ENCODE measurements at regions not wholly inside any gene's neighbourhood (a gene's known extent, or its start where the extent isn't known, plus 50 kb on each side); places are given as distances from the start of the nearest gene placed in this dataset.

DNA sequence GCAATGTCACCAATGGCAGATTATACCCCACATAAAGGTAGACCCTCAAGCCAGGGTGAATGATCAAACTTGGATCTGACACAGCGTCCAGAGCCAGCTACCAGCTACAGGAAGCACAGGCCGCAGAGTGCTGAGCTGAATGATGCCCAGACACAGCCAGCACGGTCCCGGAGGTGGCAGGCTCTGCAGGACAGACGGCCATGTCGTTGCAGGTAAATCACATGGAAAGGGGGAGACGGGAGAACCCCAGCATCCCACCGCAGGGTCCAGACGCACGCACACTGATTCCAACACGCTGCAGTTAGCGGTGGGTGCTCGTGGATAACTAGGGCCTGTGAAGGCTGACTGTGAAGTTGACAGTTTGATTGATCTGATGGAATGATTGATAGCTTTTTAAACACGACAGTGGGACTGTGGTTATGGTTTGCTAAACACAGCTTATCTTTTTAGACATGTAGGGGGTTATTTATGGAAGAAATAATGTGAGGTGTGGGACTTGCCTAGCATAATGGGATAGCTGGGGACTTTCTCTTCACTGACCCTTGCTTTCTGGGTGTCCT, 228.5 kb downstream of the ERMARD start:
- no peak for DNase-seq (ENCODE audit: low read depth)
- no peak for TF ChIP-seq MYC (IDR thresholded peaks at IDR 0.05; ENCODE audit: low read depth, low read length)
- TF ChIP-seq, protein P1, sequence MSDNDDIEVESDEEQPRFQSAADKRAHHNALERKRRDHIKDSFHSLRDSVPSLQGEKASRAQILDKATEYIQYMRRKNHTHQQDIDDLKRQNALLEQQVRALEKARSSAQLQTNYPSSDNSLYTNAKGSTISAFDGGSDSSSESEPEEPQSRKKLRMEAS (IDR thresholded peaks at IDR 0.05; ENCODE audit: low read depth, low read length) = no peak
- no peak for TF ChIP-seq POLR2A (IDR thresholded peaks at IDR 0.05; ENCODE audit: extremely low read depth, insufficient read length)
- TF ChIP-seq, protein P2, sequence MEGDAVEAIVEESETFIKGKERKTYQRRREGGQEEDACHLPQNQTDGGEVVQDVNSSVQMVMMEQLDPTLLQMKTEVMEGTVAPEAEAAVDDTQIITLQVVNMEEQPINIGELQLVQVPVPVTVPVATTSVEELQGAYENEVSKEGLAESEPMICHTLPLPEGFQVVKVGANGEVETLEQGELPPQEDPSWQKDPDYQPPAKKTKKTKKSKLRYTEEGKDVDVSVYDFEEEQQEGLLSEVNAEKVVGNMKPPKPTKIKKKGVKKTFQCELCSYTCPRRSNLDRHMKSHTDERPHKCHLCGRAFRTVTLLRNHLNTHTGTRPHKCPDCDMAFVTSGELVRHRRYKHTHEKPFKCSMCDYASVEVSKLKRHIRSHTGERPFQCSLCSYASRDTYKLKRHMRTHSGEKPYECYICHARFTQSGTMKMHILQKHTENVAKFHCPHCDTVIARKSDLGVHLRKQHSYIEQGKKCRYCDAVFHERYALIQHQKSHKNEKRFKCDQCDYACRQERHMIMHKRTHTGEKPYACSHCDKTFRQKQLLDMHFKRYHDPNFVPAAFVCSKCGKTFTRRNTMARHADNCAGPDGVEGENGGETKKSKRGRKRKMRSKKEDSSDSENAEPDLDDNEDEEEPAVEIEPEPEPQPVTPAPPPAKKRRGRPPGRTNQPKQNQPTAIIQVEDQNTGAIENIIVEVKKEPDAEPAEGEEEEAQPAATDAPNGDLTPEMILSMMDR (IDR thresholded peaks at IDR 0.05; ENCODE audit: low read depth, low read length) = no peak
- H3K4me3 ChIP-seq (ENCODE audit: low read depth, low read length) = no peak overlapping the region

DNA sequence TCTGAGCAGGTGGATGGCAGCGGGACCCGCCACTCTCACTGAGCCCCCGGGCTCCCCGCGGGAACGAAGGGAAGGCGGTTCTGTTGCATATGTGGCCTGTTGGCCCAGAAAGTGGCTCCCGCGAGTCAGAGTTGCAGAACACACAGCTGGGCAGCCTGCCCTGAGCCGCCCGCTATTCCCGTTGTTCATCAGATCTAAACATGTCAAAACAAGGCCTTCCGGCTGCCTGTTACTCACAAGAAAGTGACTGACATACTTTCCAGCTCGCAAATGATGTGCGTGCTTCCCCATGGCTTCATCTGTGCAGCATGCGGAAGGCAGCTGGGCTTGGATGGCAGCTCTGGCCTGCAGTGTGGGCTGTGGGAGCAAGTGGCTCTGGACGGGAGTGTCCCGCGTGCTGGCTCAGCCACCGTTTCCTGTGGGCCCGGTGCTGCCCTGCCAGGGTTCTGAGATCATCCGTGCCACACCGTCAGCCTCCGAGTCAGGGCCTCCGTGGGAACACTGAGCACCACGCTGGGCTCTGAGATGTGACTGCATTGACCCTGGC, 227.3 kb downstream of the ERMARD start:
- TF ChIP-seq, protein P1 (IDR thresholded peaks at IDR 0.05; ENCODE audit: low read depth, low read length) = no peak
- no peak for TF ChIP-seq POLR2A (IDR thresholded peaks at IDR 0.05; ENCODE audit: extremely low read depth, insufficient read length)
- DNase-seq (ENCODE audit: low read depth) = no peak
- H3K4me3 ChIP-seq (ENCODE audit: low read depth, low read length) = no peak overlapping the region

DNA sequence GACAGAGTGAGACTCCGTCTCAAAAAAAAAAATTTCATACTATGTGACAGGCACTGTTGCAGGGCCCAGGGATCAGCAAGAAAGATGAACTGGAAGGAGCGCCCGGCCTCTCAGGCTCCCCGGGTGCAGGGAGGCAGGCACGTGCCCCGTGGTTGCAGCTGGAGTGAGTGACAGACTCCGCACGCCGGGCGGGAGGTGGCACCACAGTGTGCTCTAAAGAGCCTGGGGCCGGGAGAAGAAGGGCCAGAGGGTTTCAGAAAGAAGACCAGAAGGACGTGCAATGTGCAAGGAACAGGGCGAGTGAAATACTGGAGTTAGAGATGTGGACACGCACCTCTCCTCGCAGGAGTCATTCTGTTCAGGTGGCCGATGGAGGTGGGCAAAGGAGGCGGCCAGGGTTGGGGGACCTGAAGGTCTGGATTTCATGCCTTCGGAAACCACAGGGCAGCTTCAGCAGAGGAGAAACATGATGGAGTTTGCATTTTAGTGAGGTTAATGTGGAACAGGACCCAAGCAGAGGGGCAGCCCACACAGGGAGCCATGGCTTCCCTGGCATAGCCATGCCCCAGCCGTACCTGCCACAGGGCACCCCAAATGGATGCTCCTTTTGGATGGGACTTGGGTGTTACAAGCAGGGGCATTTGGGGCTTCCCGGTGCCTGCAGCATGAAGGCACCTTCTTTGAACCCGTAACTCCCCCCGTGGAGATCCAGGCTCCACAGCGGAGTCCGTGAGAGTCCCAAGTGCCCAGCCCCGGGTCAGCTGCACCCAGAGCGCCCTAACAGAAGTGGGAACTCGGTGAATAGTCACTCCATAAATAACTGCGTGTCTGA, 226.2 kb downstream of the ERMARD start:
- peak; percentile 25 for DNase-seq (ENCODE audit: low read depth)
- H3K4me3 ChIP-seq (ENCODE audit: low read depth, low read length) = no peak overlapping the region
- TF ChIP-seq, protein P1 (IDR thresholded peaks at IDR 0.05; ENCODE audit: low read depth, low read length) = no peak
- TF ChIP-seq, protein P2 (IDR thresholded peaks at IDR 0.05; ENCODE audit: low read depth, low read length) = no peak
- TF ChIP-seq MYC (IDR thresholded peaks at IDR 0.05; ENCODE audit: low read depth, low read length) (no peak), POLR2A (IDR thresholded peaks at IDR 0.05; ENCODE audit: extremely low read depth, insufficient read length) (no peak)

DNA sequence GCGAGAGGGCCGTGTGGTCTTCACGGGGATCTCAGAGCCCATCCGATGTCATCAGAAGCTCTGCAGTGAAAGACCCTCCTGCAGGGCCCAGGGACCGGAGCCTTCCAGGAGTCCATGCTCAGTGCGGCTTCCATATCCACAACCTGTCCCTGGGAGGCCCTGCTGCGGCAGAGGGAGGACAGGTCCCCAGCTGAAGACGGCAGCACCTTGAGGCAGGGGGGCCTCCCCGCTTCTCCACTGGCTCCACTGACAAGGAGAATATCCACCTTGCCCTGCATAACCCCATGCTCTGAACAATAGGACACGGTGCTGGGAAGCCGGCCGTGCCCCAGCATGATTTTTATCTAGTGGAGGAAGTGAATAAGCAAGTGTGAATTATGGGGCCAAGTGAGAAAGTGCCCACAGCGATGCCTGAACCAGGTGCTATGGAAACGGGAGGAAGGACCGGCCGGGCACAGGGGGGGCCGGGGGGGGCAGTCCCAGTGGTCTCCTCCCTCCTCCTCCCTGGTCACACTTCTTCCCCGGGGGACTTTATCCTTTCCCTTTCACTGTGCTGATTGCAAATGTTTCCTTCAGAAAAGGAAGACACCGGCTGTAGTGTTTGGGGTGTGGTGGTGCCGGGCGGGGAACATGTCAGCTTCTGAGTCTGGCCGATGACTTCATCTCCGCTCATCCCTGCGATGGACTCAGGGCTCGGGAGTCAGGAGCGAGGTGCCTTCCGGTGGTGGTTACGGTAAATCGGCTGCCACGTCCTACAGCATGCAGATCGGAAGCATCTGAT, 225.1 kb downstream of the ERMARD start:
- TF ChIP-seq MYC (IDR thresholded peaks at IDR 0.05; ENCODE audit: low read depth, low read length) (no peak), POLR2A (IDR thresholded peaks at IDR 0.05; ENCODE audit: extremely low read depth, insufficient read length) (no peak)
- TF ChIP-seq, protein P1 (IDR thresholded peaks at IDR 0.05; ENCODE audit: low read depth, low read length) = no peak
- TF ChIP-seq, protein P2 (IDR thresholded peaks at IDR 0.05; ENCODE audit: low read depth, low read length) = no peak
- peak; percentile 41 for DNase-seq (ENCODE audit: low read depth)
- no peak overlapping the region for H3K4me3 ChIP-seq (ENCODE audit: low read depth, low read length)

DNA sequence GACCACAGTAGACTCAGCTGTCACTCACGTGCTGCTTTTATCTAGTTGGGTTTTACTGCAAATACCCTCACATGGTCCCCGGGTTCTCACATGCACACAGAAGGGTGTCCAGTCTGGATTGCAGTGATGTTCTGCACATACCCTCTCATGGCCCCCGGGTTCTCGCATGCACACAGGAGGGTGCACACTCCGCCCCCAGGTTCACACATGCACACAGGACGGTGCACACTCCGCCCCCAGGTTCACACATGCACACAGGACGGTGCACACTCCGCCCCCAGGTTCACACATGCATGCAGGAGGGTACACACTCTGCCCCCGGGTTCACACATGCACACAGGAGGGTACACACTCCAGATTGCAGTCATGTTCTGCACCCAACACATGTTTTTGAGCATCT, 224.3 kb downstream of the ERMARD start:
- no peak for DNase-seq (ENCODE audit: low read depth)
- H3K4me3 ChIP-seq (ENCODE audit: low read depth, low read length) = no peak overlapping the region
- TF ChIP-seq, protein P1 (IDR thresholded peaks at IDR 0.05; ENCODE audit: low read depth, low read length) = no peak
- TF ChIP-seq MYC (IDR thresholded peaks at IDR 0.05; ENCODE audit: low read depth, low read length) = no peak
- no peak for TF ChIP-seq POLR2A (IDR thresholded peaks at IDR 0.05; ENCODE audit: extremely low read depth, insufficient read length)
- TF ChIP-seq, protein P2 (IDR thresholded peaks at IDR 0.05; ENCODE audit: low read depth, low read length) = no peak
